ENCODE measurements at regions not wholly inside any gene's neighbourhood (a gene's known extent, or its start where the extent isn't known, plus 50 kb on each side); places are given as distances from the start of the nearest gene placed in this dataset.
"Not testable (repeated sequence)": the region's sequence is repeated elsewhere in the genome, so short reads cannot be mapped to it uniquely, and the experiment has no call there.

DNA sequence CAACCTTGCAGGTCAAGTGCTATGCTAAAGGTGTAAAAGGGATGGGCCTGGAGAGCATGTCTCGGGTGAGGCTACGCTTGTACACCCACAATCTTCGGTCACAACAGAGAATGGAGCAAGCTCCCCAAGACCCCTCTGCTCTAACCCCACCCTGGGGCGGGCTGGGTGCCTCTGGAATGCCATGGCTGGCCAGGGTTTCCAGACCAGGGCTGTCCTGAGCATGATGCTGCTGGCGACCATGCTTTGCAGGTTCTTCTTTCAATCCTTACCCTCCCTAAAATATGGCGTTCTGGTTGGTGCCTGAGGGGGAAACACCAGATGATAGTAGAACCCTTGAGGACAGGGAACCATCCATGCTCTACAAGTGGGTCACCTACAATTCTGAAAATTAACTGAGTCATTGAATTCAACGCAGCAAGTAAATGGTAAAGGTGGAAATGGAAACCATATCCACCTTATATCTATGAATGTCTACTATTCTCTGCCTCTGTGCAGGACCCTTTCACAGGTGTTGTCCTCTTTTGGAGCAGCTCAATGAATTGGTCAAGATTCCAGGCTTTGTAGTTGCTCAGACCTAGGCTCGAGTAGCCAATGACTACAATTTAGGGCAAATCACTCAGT is 111.6 kb upstream of the EGLN3 start:
- no peak for DNase-seq (ENCODE audit: low spot score)

DNA sequence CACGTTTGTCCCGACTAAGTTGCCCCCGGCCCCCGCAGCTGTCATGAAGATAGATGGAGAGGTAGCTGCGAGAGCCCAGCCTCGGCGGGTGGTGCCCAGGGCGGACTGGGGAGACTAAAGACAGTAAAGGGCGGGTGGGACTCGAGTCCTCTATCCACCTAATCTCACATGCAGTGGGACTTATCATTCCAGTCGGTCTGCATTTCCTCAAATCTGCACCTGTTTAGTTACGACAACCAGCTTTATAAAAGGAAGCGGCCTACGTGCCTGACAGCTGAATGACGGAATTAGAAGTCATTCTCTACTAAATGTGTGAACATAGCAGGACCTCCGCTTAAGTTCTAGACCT is 109.8 kb upstream of the EGLN3 start:
- no peak for DNase-seq (ENCODE audit: low spot score)

DNA sequence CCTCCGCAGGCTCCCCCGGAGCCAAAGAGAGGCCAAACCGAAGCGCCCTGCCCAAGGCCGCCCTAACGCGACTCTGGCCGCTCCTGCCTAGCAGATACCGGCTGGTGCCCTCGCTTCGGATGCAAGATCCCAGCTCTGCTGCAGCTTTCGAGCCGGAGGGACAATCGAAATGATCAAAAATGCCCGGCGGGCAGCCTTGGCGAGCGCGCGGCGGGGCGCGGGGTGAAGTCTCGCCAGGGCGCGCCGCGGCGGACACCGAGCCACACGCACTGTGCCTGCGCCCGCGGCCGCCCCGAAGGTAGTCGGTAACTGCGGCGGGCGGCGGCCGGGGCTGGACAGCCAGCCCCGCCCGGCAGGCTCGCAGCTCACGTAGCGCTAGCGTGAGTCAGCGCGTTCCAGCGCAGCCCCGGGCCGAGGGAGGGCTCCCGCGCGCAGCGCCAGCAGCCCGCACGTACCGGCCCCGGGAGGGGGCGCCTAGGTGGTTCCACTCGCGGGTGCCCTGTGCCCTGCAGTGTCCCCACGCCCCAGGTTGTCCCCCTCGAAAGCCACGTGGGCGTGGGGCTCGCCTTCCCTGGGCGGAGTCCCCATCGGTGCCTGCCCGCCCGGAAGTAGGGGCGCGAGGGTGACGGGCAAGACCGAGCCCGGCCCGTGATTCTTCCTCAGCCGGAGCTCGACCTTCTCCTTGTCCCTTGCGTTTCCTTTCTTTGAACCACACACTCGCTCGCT is 109.2 kb upstream of the EGLN3 start:
- peak; percentile 91 for DNase-seq (ENCODE audit: low spot score)

DNA sequence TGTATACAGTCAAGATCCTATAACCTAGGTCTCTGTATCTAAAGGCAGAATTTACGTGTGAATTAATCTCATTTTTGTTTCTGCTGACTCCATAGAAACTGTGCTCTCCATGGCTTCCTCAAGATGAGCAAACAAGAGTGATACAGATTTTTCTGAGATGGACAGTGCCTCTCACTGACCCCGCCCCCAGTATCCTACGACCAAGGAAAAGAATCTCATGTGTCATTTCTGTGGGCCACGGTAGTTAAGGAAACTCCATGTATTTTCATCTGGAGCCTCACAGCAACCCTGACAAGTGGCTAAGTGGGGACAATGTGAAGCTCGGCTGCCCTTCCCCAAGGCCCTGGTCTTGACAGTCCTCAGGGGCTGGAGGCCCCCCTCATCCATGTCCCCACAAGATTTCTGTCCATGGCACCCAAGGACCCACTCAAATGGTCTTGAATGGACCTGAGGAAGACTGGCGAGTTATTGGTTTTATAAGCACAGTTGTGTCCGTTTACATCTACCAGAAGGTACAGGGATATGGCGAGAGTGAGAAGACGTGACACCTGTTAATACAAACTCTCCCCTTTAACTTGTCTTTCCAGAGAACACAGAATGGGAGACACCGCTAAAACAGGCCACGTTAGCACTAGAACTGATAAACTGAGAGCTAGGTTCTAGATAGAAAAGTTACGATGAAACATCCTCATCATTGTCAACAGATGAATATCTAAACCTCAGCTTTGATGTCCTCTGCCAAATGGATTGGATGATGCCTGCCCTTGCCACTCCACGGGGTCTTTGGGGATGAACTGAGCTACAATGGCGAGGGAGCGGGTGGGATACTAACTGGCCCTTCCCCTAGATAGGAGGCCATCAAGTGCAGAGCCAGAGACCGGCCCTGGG is 108.4 kb upstream of the EGLN3 start:
- DNase-seq (ENCODE audit: low spot score) = no peak

DNA sequence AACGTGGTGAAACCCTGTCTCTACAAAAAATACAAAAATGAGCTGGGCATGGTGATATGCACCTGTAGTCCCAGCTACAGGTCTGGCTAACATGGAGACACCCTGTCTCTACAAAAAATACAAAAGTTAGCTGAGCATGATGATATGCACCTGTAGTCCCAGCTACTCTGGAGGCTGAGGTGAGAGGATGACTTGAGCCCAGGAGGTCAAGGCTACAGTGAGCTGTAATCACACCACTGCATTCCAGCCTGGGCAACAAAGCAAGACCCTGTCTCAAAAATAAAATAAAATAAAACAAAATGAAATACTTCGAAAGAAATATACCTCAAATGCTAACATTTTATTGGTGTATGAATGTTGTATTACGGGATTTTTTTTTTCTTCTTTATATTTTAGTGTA is 107.6 kb upstream of the EGLN3 start:
- DNase-seq (ENCODE audit: low spot score) = no peak

DNA sequence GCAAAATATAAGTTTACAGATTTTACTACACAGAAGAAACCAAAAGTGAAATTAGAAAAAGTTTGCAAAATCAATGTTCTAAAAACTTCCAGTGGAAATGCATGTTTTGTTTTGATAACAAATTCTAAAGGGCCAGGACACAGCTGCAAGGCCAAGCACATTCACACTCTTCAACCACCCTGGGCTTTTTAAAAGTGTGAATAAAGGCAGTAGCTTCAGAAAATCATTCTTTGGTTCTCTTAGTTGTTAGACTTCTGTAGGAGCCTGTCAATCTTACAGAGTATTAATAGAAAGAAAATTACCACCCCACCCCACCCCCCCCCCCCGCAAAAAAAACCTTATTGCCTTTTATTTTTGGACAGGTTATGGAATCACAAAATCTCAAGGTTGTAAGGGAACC is 105.2 kb upstream of the EGLN3 start:
- no peak for DNase-seq (ENCODE audit: low spot score)

DNA sequence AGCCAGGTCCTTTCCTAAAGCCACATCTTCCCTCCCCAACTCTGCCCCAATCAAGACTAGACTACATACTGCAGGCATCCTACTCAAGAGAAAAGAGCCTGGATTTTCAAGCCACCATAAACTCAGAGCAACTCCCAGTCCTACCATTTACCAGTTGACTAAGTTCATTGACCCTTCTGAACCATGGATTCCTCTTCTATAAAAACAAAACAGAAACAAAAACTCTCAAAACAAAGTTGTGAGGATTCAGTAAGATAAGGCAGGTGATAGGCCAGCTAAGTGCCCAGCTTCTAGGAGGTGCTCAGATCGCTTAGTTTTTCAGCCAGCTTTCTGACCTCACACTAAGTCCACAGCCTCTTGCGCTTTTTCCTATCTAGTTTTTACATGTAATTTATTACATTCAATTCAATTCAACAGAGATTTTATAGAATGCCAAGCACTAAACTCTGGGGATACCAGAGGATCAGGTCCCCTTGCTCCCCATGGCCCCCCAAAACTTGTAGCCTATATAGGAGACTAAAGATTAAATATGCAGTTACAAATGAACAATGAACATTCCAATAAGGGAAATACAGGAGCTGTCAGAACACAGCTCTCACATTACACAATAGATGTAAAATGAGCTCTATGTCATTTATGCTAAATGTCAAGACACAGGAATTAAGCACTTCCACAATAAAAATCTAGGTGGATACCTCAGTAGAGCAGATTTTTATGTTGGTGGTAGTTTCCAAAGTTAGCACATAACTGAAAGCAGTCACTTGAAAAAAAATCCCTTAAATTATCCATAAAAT is 104.5 kb upstream of the EGLN3 start:
- DNase-seq (ENCODE audit: low spot score) = no peak

DNA sequence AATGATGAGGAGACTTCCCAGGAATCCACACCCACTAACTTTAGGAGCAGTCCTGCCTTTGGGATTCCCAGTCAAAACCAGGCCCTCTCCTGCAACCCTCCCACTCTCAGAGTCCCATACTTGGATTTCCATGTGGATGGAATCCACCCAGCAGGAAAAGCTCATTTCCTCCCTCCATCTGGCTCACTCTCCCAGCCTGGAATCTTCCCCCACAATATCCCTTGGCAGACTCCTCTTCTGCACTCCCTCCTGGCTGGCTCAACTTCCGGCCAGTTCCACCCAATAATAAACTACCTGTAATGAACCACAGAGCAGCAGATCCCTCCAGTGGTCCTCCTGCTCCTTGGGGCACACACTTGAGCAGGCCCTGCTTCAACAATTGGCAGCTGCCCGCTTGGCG is 102.8 kb upstream of the EGLN3 start:
- DNase-seq (ENCODE audit: low spot score) = peak; percentile 13

DNA sequence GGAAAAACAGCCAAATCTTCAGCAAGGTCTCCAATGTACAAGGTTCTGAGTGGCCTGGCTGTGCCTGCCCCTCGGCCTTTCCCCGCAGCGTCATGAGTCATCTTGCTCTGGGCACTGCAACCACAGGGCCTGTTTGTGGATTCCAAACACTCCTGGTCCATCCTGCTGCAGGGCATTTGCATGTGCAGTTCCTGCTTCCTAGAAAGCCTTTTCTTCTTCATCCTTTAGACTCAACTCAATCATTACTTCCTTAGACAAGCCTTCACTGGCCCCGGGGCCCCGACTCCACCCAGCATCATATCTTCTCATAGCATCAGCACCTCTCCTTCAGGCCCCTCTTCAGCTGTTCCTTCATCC is 101.8 kb upstream of the EGLN3 start:
- DNase-seq (ENCODE audit: low spot score) = no peak

DNA sequence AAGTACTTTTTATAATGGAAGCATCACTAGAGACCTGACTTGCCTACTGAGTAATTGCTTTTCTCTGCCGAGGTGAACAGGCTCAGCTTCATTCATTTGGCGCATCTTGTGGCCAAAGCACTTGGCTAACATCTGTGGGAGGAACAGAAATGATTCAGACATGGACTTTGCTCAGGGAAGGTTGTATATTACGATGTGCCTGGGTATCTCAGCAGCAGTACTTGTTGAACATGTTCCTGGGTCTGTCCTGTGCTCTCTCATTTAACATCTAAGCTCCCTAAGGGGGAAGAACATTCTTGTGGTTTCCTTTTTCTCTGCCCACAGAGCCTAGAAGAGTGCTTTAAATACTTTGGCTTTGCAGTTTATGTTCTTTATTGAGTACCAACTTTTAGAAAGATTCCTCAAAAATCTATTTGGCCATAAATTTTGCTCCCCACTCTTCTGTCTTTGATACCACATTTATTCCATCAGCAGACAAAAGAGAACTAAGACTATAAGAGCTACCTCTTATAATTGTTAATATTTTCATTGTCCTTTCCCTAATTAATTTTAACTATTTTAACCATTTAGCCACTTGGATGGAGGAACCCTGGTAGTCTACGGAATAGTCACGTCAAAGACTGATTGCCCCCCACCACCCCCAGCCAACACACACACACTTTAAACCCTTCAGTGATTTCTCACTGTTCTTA is 101.2 kb upstream of the EGLN3 start:
- DNase-seq (ENCODE audit: low spot score) = peak; percentile 15

DNA sequence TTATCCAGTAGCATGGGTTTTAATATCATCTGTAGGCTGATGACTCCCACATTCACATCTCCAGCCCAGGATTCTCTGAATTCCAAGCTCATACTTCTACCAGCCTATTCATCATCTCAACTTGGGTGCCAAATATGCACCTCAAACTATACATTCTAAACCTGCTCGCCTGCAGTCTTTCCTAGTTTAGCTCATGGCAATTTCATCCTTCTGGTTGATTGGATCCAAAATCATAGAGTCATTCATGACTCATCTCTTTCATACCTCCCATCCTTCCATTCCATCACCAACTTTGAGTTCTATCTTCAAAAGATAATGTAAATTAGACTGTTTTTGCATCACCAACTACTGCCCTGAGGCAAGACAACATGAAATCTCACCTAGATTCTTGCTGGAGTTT is 99.7 kb upstream of the EGLN3 start:
- DNase-seq (ENCODE audit: low spot score) = no peak

DNA sequence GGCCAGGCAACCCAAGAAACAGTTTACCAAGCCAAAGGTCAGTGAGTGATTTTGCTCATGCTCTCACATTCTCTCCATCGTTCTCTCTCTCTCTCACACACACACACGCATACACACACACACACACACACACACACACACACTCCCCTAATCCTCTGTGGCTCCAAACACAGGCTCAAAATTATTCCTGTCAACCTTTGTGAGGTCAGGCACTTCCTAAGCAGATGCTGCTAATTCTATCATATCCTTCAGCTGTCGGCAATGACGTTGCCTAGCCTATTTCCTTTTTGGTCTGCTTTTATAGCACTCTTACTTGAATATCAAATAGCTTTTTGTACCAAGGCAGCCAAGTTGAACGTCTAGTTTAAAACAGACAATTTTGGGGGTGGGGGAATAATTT is 98.9 kb upstream of the EGLN3 start:
- DNase-seq (ENCODE audit: low spot score) = no peak

DNA sequence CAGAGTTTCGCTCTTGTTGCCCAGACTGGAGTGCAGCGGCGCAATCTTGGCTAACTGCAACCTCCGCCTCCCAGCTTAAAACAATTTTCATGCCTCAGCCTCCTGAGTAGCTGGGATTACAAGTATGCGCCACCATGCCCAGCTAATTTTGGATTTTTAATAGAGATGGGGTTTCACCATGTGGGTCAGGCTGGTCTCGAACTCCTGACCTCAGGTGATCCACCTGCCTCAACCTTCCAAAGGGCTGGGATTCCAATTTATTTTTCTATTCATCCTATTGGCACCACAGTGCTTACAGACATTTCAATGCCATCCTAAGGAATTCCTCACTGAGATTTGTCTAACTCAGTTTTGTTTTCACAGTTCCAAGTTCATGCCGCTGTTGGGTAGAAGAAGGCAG is 98.3 kb upstream of the EGLN3 start:
- not testable (repeated sequence) for DNase-seq (ENCODE audit: low spot score)

DNA sequence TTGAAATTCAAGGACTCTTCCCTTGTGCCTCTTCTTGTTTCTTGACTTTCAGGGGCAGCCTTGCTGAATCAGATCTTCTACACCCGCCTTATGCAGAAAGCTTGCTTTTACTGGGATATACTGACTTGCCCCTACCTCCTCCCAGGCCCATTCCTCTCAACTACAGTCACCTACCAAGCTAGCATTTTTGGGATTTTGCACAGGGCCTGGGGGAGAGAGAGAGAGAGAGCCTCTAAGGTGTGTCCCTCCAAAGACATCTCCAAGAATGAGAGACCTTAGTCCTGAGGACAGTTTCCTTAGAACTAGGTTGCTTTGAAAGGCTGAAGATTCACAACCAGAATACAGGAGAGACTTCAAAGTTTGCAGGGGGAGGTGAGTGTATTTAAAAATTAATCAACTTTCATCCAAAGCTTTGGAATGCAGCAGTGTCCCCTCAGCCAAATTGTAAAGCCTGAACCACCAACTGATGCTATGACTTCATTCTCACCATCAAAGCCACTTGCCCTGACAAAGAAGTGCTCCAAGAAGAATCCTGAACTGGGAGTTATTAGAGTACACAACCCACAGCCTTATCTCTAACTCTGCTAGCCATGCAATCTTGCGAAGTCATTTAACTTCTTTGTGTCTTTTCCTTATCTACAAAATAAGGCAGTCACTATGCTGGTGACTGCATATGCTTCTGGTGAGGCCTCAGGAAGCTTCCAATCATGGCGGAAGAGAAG is 96.1 kb upstream of the EGLN3 start:
- no peak for DNase-seq (ENCODE audit: low spot score)

DNA sequence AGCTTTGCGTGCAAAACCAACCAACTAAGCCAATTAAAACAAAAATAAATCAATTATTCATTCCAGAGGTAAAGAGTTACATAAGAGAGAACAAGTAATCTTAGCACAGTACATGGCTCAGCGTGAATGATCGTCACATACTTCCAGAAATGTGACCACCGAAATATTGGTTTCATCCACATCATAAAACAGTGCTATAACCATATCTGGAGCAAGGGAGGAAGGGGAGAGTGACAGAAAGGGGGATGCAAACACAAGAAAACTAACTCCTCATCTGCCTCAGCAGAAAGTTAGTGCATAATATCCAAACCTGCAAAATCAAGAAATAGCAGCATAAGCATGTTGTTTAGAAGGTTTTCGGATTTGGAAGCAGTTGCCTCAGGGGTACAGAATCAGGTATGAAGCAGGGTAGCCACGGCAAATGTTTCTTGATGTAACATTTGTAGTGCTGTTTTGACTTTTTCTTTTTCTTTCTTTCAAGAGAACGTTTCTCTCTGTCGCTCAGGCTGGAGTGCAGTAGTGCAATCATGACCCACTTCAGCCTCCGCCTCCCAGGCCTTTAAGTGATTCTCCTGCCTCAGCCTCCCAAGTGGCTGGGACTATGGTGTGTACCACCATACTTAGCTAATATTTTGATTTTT is 93.9 kb upstream of the EGLN3 start:
- DNase-seq (ENCODE audit: low spot score) = no peak

DNA sequence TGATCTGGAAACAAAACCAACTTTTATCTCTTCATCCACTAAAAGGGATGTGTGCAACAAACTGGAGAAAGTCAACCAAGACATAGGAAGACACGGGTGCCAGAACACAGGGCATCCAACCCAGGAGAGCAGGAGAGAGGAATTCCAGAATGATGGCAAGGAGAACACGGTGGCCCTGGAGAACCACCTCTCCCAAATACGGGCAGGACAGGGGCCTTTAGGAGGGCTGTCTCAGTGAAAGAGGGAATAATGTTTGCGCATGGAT is 93.4 kb upstream of the EGLN3 start:
- no peak for DNase-seq (ENCODE audit: low spot score)

DNA sequence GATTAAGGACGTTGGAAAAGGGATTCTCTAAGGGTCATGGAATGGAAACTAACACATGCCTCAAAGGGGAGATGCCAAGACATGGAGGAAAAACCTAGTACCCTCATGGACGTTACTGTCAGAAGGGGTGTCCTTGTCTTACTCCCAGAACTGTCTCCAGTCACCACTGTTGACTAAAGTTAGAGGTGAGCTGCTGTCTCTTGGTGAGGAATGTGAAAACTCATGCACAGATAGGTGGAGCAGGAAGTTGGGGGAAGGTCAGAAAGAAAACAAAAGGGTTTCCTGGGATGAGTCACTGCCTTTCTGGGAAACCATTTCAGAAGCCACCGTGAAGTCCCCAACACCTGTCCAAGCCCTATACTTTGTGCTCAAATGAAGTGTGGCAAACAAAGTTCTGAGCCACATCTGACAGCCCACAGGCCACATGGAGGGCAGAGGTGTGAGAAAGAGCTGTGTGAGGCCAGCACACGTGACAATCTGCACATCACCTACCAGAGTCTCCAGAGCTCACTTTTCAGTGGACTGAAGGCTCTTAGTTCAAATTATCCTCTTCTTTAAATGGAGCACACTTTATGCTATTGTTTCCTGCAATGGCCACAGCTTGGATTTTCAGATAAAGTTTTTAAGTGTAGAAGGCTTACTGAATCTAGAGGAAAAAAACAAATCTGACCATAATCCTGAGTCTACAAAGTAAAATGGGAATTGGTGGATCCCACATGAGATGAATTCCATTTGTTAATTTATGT is 92.9 kb upstream of the EGLN3 start:
- no peak for DNase-seq (ENCODE audit: low spot score)

DNA sequence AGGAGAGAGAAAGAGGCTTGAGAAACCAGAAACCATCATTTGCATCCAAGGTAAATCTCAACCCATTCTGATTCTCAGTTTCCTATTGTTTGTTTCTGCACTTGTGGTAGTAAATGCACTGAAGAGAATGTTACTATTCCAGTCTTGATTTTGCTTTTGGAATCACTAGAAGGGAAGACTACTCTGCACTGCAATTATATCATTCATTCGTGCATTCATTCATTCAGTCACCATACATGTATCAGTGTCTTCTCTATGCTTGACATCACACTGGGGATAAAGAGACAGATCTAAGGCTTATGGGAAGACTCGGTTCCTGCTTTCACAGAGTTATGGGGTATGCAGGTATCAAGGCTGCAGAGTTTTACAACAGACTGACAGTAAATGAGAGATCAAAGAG is 90.3 kb upstream of the EGLN3 start:
- DNase-seq (ENCODE audit: low spot score) = no peak

DNA sequence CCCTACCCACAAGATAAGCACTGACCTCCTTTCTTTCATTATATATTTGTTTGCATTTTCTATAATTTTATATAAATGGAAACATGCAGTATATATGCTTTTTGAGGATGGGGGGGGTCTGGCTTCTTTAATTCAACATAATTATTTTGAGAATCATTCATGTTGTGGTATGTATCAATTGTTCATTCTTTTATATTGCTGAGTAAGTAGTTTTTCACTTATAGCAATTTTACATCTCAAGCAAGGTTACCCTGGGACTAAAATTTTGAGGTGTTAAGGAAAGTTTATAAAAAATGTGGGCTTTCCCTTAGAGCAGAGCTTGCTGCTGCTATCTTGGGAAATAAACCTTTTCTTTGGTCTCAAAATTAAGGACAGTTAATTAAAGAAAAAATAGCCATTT is 89.9 kb upstream of the EGLN3 start:
- DNase-seq (ENCODE audit: low spot score) = no peak

DNA sequence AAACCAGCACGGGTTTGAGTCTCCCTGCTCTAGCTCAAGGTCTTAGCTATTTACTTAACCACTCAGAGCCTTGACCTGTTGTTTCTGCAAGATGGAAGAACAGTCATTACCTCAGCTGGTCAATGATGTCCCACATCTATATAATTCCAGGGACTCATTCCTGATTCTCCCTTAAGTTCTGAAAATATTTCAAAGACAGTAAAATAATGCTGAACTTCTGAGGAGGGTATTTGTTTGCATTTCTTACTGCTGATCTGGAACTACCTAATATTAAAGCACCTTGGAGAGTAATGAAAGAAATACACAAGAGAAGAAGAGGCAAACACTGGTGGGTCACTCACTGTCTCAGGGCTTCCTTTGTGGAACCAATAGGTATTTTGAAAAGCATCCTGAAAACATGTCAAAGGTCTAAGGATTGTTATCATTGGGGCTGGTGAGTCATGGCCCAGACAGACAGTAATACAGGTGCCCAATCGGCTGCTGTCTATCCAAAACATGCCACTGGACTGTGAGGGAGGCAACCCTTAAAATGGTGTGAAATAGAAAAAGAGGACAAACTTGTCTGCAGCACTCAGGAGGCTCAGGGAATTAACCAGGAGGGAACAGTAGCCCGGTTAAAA is 88.7 kb upstream of the EGLN3 start:
- DNase-seq (ENCODE audit: low spot score) = no peak

All from GM03348 (cell line).